Epidermal melanocyte (primary cell): ENCODE measurements at regions not wholly inside any gene's neighbourhood (a gene's known extent, or its start where the extent isn't known, plus 50 kb on each side); places are given as distances from the start of the nearest gene placed in this dataset.

Source experiments
- DNase-seq: peaks from one replicate; pipeline ENCODE4 v3.0.0; 2011; ENCODE audit warnings: low spot score; ENCODE audit not compliant: insufficient read length

DNA sequence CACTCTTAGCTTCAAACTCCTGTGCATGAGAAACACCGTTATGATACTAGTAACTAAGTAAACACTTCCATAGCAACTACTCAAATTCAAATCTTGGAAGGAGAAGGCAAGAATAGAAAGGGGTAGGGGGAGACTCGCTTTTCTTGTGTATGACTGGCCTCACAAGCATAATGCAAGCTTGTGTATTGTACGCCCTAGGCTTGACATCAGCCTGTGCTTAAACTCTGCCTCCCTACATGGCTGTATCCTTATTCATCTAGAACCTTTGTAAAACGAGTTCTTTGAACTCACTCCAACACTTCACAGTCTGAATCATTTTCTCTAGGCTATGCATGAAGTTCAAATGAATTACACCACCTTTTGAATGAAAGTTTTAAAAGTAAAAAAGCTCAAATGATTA, 1071.2 kb upstream of the ADGRL3 start:
- no peak for DNase-seq

DNA sequence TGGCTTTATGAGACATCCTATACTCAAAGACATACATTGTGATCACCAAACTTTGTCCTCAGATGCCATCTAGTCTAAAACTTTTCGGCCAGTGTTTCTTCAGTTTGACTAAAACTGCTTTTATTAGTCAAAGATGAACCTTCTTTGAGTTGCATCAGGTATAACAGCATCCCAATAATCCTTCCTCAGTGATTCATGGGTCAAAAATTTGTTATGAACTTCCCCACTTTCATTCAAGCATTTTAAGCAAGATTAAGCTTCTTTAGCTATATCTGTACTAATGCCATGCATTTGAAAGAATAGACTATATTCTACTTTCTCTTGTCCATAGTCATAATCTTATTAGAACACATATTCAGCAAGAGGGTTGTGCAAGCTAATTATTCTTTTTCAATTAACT, 1070.4 kb upstream of the ADGRL3 start:
- DNase-seq = no peak

DNA sequence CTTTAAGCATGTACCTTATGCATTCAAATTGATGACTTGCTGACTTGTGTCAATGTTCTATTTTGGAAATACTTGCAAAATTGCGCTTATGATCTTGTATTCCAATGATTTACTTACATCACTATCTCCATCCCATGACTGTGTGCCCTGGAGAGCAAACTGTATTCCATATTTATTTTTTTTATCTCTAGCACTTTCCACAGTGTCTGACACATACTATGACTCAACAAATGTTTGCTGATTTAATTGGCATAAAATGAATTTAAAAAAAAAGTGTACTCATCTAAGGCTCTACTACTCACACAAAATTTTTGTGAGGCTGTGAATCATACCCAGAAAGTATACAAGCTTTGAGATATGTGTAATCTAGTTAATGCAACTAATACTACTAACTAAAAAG, 1066.8 kb upstream of the ADGRL3 start:
- no peak for DNase-seq

DNA sequence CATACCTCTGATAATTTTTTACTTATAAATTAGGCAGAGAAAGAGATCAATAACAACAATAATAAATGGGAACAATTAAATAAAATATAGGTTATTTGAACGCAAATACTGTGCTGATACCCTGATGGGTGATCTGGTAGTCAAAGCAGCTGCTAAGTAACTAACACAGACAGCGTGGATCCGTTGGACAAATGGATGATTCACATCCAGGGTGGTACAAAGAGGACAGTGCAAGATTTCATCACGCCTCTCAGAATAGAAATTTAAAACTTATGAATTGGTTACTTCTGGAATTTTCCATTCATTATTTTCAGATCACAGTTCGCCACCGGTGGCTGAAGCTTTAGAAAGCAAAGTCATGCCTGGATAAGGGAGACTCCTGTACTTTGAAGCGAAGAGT, 1066.0 kb upstream of the ADGRL3 start:
- no peak for DNase-seq

DNA sequence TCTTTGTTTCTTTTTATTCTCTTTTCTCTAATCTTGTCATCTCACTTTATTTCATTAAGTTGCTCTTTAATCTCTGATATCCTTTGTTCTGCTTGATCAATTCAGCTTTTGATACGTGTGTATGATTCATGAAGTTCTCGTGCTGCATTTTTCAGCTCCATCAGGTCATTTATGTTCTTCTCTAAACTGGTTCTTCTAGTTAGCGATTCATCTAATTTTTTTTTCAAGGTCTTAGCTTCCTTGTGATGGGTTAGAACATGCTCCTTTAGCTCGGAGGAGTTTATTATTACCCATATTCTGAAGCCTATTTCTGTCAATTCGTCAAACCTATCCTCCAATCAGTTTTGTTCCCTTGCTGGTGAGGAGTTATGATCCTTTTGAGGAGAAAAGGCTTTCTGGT, 1045.0 kb upstream of the ADGRL3 start:
- DNase-seq = no peak

DNA sequence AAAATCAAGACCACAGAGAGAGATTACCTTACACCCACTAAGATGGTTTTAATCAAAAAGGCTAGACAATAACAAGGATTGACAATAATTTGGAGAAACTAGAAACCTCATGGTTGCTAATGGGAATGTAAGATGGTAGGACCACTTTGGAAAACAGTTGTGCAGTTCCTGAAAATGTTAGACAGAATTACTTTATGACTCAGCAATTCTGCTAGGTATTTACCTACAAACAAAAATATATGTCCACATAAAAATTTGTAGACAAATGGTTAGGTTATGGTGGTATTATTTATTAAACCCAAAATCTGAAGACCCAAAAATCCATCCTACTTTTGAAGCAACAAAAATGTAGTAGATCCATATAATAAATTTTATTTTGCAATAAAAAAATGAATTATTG, 1027.0 kb upstream of the ADGRL3 start:
- no peak for DNase-seq

DNA sequence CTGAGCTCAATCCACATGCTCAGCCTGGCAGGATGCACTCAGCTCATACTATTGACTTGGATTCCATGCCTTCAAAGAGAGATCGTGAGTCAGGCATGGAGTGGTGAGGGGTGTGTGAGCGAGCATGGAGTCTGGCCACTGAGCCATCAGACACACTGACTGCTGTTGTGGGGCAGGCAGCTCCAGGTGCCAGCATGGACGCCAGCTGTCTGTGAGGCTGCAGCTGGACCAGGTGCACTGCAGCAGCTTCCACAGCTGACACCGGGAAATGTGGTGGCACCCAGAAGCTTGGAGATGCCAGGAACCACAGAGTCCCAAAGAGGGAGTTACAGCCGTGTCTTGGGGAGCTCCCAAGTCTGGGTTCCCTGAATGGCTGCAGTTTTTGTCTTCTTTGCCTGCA, 1026.4 kb upstream of the ADGRL3 start:
- no peak for DNase-seq

DNA sequence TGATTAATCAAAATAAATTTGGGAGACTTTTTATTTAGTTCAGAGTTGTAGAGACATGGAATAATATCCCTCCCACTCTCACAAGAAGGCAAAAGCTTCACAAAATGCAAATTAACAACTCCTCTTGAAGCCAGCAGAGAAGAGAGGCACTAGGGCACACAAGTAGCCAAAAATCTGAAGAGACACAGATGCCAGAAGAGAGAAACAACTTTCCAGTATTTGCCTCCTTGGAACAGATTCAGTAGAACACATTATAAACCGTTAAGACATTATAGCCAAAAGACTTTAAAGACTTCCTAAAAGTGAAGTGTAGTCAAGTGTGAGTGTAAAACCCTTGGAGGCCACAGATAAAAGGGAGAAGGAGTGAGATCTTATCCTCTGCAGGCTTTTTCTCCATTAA, 1024.9 kb upstream of the ADGRL3 start:
- DNase-seq = no peak

DNA sequence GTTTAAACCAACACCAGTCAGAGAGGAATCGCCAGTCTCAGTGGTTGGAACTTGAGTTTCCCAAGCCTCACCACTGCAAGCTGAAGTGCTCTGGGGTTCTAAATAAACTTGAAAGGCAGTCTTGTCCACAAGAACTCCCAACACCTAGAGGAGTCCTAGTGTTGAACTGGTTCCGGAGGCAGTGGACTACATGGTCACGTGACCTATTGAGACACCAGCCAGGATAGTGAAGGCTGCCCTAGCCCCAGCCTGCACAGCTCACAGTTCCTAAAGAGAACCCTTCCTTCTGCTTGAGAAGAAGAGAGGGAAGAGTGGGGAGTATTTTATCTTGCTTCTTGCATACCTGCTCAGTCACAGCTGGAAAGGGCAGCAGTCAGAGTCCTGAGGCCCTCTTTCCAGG, 1012.7 kb upstream of the ADGRL3 start:
- DNase-seq = no peak

DNA sequence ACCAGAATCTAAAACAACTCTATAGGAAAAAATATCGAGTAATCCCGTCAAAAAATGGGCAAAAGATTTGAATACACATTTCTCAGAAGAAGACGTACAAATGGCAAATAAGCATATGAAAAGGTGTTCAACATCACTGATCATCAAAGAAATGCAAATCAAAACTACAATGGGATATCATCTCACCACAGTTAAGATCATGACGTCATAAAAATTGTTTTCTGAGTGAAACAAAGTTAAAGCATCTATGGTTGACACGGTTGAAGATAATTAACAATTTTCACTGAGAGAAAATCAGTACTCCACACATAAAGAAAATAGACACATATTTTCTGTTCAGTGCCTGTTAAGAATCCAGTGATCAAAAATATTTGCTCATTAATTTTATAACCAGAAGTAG, 1010.8 kb upstream of the ADGRL3 start:
- DNase-seq = no peak

DNA sequence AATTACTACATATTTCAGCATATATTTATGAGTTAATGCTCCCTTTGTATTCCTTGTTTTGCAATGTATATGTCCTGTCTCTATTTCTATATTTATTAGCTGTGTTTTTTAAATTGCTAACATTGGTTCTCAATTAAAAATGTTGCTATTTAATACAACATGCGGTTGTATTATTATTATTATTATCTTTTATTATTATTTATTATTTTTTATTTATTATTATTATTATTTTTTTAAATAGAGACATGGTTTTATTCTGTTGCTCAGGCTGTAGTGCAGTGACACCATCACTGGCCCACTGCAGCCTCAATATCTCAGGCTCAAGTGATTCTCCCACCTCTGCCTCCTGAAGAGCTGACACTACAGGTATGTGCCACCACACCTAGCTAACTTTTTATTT, 1005.9 kb upstream of the ADGRL3 start:
- DNase-seq = no peak

DNA sequence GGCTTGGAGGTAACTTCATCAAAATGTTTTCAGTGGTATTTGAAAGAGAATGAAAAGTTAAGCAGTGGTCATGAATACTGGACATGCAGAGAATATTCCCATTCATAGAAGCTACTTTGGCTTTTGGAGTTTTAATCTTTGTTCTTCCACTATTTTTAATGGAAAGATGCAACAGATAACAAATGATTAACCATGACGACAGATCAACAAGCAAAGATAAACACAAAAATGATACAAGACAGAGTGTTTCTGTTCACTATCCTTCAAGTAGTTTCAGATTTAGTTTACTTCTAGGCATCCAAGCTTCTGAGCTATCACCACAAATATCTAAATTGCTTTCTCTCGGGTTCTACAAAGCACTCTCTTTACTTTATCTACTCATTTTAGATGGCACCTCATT, 1004.9 kb upstream of the ADGRL3 start:
- DNase-seq = no peak

DNA sequence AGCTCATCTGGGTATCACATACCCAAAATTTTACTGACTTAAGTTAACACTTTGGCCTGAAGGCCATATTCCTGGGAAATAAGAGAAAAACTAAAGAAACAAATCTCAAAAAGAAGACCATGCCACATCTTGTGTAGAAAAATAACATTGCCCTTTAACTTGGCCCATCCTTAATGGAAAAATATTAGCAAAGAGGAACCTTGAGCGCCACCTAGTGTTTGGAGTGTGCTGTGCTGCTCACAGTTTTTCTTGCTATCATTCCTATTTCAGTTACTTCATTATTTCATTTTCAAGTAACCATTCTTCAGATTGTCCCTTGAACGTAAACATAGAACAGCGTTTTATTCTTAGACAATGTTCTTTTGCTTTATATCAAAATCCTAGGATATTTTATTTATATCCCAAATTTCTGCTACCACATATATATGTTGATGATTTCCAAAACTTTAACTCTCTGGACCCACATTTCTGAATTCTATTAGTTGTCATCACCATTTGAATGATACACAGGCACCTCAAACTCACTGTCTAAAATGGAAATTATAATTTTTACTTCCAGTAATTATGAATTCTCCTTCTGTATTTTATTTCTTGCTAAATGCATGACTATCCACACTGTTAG, 999.0 kb upstream of the ADGRL3 start:
- DNase-seq = no peak

DNA sequence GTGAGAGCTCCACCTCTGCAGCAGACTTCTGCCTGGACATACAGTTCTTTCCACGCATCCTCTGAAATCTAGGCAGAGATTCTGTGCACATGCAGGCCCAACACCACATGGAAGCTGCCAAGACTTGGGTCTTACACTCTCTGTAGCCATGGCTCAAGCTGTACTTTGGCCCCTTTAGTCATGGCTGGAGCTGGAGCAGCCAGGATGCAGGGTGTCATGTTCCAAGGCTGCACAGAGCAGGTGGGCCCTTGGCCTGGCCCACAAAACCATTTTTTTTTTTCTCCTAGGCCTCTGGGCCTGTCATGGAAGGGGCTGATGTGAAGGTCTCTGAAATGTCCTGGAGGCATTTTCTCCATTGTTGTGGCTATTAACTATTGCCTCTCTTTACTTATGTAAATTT, 990.5 kb upstream of the ADGRL3 start:
- no peak for DNase-seq

DNA sequence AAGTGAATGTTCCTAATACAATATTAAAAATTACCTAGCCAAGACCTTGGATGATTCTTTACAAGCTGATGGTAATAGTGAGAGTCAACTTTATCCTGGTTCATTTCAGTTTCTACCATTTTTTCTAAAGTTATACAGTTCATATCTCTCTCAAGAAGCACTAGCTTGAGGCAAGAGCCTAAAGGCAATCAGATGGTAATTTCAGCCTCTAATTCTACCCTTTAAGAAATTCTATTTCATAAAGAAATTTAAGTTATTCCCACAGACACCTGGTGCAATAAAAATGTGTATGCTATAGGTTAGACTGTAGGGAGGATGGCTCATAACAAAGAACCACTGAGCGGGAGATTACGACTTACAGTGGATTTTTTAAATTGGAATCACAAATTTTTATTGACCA, 984.2 kb upstream of the ADGRL3 start:
- DNase-seq = no peak

DNA sequence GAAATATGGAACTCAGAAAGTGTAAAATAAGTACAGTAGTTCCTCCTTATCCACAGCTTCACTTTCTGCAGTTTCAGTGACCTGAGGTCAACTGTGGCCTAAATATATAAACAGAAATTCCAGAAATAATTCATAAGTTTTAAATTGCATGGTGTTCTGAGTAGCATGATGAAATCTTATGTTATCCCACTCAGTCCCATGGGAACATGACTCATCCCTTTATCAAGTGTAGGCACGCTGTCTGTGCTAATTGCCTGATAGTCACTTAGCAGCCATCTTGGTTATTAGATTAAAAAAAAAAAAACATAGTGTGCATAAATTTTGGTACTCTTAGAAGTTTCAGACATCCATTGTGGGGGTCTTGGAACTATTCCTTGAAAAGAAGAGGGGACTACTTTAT, 983.4 kb upstream of the ADGRL3 start:
- no peak for DNase-seq

DNA sequence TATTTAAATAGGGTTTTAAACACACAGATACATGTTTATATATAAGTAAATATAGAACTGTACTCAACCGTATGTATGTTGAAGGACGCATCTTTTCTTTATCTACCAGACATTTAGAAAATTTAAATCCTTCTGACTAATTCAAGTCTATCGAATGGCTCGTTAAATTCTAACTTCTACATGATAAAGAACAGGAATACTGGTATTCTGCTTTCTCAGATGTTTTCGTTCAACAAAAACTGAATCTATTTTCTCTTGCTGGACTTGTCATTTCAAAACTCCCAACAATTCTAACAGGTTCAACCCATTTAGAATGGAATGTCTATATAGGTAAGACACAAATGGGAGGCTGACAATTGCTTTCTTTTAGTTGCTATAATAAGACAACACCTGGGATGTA, 978.3 kb upstream of the ADGRL3 start:
- no peak for DNase-seq

DNA sequence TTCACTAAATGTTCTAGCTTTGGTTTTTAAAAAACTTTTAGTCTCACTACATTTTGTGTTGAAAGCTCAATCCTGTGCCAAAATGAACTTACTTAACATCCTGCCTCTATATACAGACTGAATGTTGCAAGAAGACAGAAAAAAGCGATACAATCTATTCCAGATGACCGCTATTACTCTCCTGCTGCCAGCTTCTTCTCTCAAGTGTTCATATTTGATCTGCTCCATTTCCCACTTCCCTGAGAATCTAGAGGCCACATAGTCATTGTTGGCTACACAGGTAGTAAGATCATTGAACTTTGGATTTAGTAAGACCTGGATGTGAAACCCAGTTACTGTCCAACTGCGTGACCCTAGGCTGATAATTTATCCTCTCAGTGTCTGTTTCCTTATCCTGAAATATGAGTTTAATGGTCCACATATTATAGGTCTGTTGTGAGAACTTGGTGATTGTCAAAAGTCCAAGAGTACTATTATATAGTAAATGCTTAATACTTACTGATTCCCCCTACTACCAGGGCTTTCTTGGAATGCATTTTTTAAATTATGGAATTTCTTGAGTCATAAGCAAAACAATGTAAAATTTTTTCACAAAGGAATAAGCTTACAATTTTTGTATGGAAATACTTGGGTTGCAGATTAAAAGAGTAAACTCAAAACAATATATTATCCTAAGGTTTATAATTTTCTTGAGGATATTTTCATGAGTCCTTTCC, 976.8 kb upstream of the ADGRL3 start:
- DNase-seq = peak; percentile 20

DNA sequence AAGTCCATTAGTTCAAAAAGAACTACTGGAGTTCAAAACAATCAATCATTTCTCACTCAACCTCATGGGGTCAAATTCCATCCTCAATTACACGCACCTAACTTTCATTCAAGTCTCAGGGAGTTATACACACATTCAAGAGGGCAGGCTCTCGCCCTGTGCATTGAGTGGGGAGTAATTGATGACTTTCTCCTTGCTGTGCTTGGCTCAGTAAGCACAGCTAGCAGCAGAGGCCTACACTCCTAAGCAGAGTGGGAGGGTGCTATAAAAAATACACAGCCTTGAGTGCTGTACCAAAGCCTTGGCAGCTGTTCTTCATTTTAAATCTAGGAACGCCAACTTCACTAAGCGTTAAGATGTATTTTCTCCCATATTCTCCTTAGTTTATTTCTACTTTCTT, 958.3 kb upstream of the ADGRL3 start:
- DNase-seq = no peak

DNA sequence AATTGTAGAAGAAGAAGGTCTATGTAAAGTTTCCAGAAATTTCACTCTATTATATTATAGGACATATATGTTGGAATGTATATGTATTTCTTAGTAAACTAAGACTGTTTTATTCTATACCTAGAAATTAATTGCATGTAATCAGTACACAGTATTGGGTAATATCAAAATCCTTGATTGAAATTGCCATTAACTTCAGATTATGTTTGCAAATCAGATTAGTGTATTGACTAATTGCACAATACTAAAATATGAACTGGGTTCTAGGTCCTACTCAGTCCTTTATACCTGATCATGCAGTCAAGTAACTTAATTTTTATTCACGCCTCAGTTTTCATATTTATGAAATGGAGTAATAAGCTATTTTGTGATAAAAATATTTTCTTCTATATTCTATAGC, 950.3 kb upstream of the ADGRL3 start:
- no peak for DNase-seq

DNA sequence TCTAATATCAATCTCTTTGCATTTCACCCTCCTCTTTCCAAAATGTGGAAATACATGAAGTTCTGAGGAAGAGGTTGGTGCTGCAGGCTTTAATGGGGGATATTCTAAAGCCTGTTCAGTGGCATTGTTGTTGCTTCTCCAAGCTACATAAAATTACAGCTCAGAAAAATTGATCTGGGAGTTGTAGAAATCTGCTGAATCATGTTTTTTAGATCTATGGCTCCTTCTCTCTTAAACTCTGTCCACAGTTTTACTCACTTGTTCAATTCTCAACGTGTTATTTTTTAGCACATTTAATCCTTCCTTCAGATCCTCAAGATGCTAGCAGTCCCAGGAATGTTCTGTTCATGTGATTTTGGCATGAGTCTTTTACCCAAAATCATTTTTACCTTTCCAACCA, 949.5 kb upstream of the ADGRL3 start:
- no peak for DNase-seq

DNA sequence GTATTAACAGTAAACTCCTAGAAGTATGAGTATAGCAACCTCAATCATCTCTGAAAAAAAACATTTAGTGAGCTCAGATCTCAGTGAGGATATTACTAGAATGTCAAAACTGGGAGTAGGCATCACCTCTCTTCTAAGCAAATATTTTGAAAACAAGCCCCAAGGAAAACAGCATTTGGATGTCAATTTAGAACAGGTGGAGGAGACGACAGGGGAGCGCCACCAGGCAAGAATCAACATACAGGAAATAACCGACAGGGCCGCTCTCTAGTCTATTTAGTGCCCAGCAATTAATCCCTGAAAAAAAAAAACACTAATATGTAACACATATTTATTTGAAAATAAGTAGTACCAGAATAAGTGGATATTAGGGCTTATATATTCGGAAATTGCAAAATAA, 940.3 kb upstream of the ADGRL3 start:
- DNase-seq = no peak

DNA sequence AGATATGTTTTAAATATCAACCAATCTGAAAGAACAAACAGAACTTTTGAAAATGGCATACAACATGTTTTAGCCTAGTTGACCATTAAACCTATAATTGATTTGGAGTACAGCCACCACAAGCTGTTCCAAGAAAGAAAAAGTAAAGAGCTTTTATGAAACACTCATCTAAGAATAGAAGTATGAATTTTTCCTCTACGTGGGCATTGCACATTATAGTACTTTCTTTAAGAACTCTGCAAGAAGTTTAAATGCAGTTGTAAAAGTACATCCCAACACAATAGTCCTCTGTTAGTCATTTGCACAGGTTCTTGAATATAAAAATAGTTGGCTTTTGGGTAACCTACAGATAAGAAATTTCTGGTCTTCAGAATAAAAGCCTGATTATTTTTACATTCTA, 933.6 kb upstream of the ADGRL3 start:
- DNase-seq = no peak

DNA sequence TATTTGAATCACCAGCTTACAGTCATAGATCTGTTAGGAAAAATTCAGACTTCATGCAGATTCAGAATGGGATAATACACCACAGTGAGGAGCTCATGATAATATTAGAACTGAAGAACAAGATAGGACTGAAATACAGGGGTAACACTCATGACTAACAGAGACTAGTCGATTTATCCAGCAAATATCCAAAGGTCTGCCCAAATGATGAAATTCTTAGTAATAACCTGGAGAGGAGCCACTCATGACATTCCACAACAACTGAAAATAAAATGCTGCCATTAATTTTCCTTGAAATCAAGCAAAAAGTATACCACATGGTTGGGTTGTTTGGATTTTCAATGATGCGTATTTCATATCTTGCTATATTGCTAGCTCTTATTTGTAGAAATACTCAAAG, 903.7 kb upstream of the ADGRL3 start:
- DNase-seq = no peak
